Tibial artery (tissue), 4 donors: ENCODE measurements at regions not wholly inside any gene's neighbourhood (a gene's known extent, or its start where the extent isn't known, plus 50 kb on each side); places are given as distances from the start of the nearest gene placed in this dataset.

Experiments used
- DNase-seq, 2 donors: peaks; one replicate each; pipeline ENCODE4 v3.0.0-alpha.2; 2019
- H3K27ac ChIP-seq, 2 donors: fragments of 200-600 bp; sonication (generic) in 1 of 2; 1 replicate in 1 of 2; 2 replicates in 1 of 2; pipeline ENCODE4 v1.5.1; 2018 to 2019; ENCODE audit warnings: mild to moderate bottlenecking in 1 of 2
- H3K27me3 ChIP-seq, 2 donors: fragments of 200-600 bp; sonication (generic) in 1 of 2; one replicate each; pipeline versions ENCODE4 v1.5.1 to v1.6.0; 2016 to 2019
- H3K36me3 ChIP-seq, 3 donors: fragments of 200-600 bp; sonication (generic) in 2 of 3; one replicate each; pipeline ENCODE4 v1.5.1; 2016 to 2019; ENCODE audit warnings: mild to moderate bottlenecking in 2 of 3
- H3K4me1 ChIP-seq, 4 donors: fragments of 200-600 bp; sonication (generic) in 2 of 4; 1 replicate in 3 of 4; 2 replicates in 1 of 4; pipeline ENCODE4 v1.5.1; 2016 to 2019
- H3K4me3 ChIP-seq, 2 donors: fragments of 200-600 bp; sonication (generic) in 1 of 2; 1 replicate in 1 of 2; 2 replicates in 1 of 2; pipeline ENCODE4 v1.5.1; 2018 to 2019; ENCODE audit warnings: mild to moderate bottlenecking in 2 of 2
- H3K9me3 ChIP-seq, 3 donors: fragments of 200-600 bp; sonication (generic) in 1 of 3; one replicate each; pipeline ENCODE4 v1.5.1; 2016 to 2019
- intact Hi-C: fragments of 100-400 bp; cut with DNase I; formaldehyde crosslinking; loops from one replicate; pipeline ENCODE4 v1.15.0; 2023; ENCODE audit warnings: low total_unique reads
- TF ChIP-seq, protein P1 (sequence below), 2 experiments: fragments of 200-600 bp in 1 of 2; fragments of 450-650 bp in 1 of 2; IDR thresholded peaks; one replicate each; pipeline ENCODE4 v1.5.1; 2017 to 2019; ENCODE audit warnings: antibody characterized with exemption in 2 of 2, mild to moderate bottlenecking in 1 of 2, moderate library complexity in 1 of 2

DNA sequence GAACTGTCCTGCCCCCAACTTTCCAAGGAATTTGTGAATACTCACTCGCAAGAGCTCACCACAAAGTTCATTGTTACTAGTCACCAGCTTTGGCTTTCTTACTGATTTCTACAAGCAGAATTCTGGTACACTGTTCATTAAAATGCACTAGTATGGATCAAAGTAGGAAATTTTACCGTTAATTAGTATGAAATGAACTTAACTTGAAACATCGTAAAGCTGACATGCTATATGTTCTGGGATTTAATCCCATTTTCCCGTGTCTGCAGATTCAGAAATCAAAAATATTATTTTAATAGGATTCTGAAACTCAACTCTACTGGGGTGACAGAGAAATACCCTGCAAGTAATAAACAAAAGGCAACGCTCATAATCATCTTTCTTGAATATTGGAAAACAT, 399.3 kb downstream of the DOK5 start:
- Histone ChIP-seq H3K27me3 (no peaks in the 10 kb centered on the region), H3K36me3 (no peaks in the 10 kb centered on the region), H3K4me3 (no peak overlapping the region), H3K4me1 (no peaks in the 10 kb centered on the region), H3K9me3 (no peaks in the 10 kb centered on the region), H3K27ac (no peak overlapping the region)
- intact Hi-C loops: no loop called here
- TF ChIP-seq, protein P1, sequence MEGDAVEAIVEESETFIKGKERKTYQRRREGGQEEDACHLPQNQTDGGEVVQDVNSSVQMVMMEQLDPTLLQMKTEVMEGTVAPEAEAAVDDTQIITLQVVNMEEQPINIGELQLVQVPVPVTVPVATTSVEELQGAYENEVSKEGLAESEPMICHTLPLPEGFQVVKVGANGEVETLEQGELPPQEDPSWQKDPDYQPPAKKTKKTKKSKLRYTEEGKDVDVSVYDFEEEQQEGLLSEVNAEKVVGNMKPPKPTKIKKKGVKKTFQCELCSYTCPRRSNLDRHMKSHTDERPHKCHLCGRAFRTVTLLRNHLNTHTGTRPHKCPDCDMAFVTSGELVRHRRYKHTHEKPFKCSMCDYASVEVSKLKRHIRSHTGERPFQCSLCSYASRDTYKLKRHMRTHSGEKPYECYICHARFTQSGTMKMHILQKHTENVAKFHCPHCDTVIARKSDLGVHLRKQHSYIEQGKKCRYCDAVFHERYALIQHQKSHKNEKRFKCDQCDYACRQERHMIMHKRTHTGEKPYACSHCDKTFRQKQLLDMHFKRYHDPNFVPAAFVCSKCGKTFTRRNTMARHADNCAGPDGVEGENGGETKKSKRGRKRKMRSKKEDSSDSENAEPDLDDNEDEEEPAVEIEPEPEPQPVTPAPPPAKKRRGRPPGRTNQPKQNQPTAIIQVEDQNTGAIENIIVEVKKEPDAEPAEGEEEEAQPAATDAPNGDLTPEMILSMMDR (IDR thresholded peaks at IDR 0.05): no peak
- no peak for DNase-seq

DNA sequence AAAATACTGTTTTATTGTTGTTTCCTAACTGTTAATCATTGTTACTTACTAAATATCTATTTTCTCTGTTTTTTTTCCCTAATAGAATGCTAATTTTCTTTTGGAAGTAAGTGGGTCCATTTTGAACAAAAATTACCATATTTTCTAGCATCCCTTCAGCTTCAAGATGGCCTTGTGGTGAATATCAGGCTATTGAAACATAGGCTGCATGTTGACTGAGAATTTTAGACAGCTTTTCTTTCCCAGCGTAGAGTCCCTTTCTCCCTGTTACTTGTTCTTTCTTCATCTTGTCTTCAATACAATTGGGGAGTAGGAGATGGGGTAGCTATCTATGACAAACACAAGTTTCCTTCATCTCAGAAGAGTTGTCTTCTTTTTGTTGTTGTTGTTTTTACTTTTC, 397.0 kb downstream of the DOK5 start:
- no peaks in the 10 kb centered on the region for H3K27me3 ChIP-seq
- TF ChIP-seq, protein P1 (IDR thresholded peaks at IDR 0.05): no peak
- intact Hi-C loops: no loop called here
- H3K4me1 ChIP-seq: no peaks in the 10 kb centered on the region
- no peaks in the 10 kb centered on the region for H3K36me3 ChIP-seq
- no peak overlapping the region for H3K4me3 ChIP-seq
- no peaks in the 10 kb centered on the region for H3K9me3 ChIP-seq
- H3K27ac ChIP-seq: no peak overlapping the region
- no peak for DNase-seq

DNA sequence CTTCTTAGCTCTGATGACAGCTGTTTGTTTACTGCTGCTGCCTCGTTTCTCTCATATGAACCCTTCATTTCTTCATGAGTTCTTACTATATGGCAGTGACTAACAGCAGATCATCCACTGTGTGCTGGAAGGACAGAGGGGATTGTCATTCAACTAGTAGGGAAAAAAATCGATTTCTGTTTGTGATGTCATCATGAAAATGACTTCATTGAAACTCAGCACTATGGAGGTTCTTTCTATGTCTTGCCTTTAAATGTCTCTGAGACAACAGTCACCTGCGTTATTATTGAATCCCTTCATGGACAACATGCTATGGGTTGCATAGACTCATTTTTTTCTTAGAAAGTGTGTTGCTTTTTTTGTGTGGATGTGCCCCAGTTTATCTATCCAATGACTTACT, 394.4 kb downstream of the DOK5 start:
- H3K4me3 ChIP-seq: no peak overlapping the region
- TF ChIP-seq, protein P1 (IDR thresholded peaks at IDR 0.05): no peak
- DNase-seq: no peak
- no peaks in the 10 kb centered on the region for H3K27me3 ChIP-seq
- H3K9me3 ChIP-seq: no peaks in the 10 kb centered on the region
- intact Hi-C loops: no loop called here
- no peaks in the 10 kb centered on the region for H3K4me1 ChIP-seq
- H3K36me3 ChIP-seq: no peaks in the 10 kb centered on the region
- H3K27ac ChIP-seq: no peak overlapping the region

DNA sequence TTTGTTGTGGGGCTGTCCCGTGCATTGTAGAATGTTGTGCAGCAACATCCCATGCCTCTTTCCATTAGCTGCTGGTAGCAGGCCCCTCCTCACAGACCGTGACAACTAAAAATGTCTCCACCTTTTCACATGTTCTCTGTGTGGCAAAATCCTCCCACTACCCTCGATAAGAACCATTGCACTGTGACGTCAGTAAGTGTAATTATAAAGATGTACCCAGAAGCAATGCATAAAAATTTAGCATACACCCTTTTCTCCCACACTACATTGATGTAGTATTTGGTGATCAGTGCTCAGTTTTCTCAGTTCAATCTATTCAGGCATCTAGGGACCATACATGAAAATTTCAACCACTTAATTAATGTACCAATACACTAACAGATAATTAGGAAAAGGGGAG, 389.9 kb downstream of the DOK5 start:
- H3K27ac ChIP-seq: no peak overlapping the region
- no peaks in the 10 kb centered on the region for H3K27me3 ChIP-seq
- TF ChIP-seq, protein P1 (IDR thresholded peaks at IDR 0.05): no peak
- no peaks in the 10 kb centered on the region for H3K4me1 ChIP-seq
- H3K4me3 ChIP-seq: no peak overlapping the region
- no peak for DNase-seq
- intact Hi-C loops: no loop called here
- no peaks in the 10 kb centered on the region for H3K36me3 ChIP-seq
- H3K9me3 ChIP-seq: no peaks in the 10 kb centered on the region

DNA sequence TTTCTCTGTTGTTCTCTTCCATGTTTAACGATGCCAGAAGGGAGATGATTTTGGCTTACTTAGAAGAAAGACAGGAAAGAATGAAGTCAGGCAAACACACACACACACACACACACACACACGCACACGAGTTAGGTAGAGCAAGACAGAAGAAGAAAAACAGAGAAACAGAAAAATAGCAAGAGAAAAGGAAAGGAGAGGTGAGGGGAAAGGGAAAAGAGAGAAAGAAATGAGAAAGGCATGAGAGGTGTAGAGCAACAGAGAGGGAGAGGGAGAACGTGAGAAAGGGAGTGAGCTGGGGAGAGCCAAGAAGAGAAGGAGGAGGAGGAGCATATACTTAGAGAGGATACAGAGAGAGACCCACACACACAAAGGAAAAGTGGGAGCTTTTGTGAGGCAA, 385.3 kb downstream of the DOK5 start:
- no peaks in the 10 kb centered on the region for H3K27me3 ChIP-seq
- intact Hi-C loops: no loop called here
- H3K36me3 ChIP-seq: no peaks in the 10 kb centered on the region
- TF ChIP-seq, protein P1 (IDR thresholded peaks at IDR 0.05): no peak
- no peak for DNase-seq
- H3K4me1 ChIP-seq: no peaks in the 10 kb centered on the region
- H3K9me3 ChIP-seq: no peaks in the 10 kb centered on the region
- no peak overlapping the region for H3K27ac ChIP-seq
- H3K4me3 ChIP-seq: no peak overlapping the region

DNA sequence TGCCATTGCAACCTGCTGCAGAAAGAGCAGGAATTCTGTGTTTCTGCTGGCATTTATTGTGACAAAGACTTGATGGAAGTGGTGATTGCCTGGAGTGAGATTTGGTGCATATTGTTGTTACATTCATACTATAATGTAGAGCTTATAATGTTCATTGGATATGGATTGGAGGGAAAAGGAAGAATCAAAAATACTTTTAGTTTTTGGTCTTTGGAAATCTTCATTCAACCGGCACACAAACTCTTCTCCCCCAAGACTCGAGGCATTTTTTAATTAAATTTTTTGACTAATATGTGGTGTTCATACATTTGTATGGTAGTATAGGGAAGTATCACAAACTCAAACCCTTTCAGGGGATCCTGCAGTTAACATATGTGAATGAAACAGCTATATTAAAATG, 380.8 kb downstream of the DOK5 start:
- Histone ChIP-seq H3K9me3 (no peaks in the 10 kb centered on the region), H3K4me1 (no peaks in the 10 kb centered on the region), H3K27me3 (no peaks in the 10 kb centered on the region), H3K4me3 (no peak overlapping the region), H3K36me3 (no peaks in the 10 kb centered on the region), H3K27ac (no peak overlapping the region)
- intact Hi-C loops: no loop called here
- no peak for DNase-seq
- TF ChIP-seq, protein P1 (IDR thresholded peaks at IDR 0.05): no peak
